Heart right ventricle (tissue), 16 donors: ENCODE measurements at regions not wholly inside any gene's neighbourhood (a gene's known extent, or its start where the extent isn't known, plus 50 kb on each side); places are given as distances from the start of the nearest gene placed in this dataset.

Source experiments
- ATAC-seq, 8 donors: fragments of 200-7000 bp; cut with Tn5 transposase; one replicate each; pipeline ENCODE4 v1.9.1; 2020; ENCODE audit warnings: mild to moderate bottlenecking in 8 of 8, moderate library complexity in 8 of 8, moderate number of reproducible peaks in 1 of 8
- DNase-seq, 2 donors: peaks; one replicate each; pipeline ENCODE4 v3.0.0-alpha.2; 2020
- H3K27ac ChIP-seq, 10 donors: fragments of 200-600 bp; sonication (generic) in 2 of 10; one replicate each; pipeline versions ENCODE4 v1.5.0 to v1.8.0; 2020 to 2022; ENCODE audit warnings: mild to moderate bottlenecking in 3 of 10
- H3K27me3 ChIP-seq, 7 donors: fragments of 200-600 bp; one replicate each; pipeline ENCODE4 v1.8.0; 2021 to 2022; ENCODE audit warnings: mild to moderate bottlenecking in 2 of 7
- H3K36me3 ChIP-seq, 9 donors: fragments of 200-600 bp; sonication (generic) in 1 of 9; one replicate each; pipeline versions ENCODE4 v1.5.0 to v1.8.0; 2020 to 2022; ENCODE audit warnings: mild to moderate bottlenecking in 2 of 9
- H3K4me1 ChIP-seq, 9 donors: fragments of 200-600 bp; sonication (generic) in 1 of 9; one replicate each; pipeline versions ENCODE4 v1.5.0 to v1.8.0; 2020 to 2022; ENCODE audit warnings: mild to moderate bottlenecking in 4 of 9
- H3K4me3 ChIP-seq, 10 donors: fragments of 200-600 bp; sonication (generic) in 2 of 10; one replicate each; pipeline versions ENCODE4 v1.5.0 to v1.8.0; 2020 to 2022; ENCODE audit warnings: mild to moderate bottlenecking in 7 of 10, moderate library complexity in 2 of 10
- H3K9me3 ChIP-seq, 11 donors: fragments of 200-600 bp in 10 of 11; sonication (generic) in 2 of 11; one replicate each; pipeline versions ENCODE4 v1.5.0 to v1.8.0; 2013 to 2022; ENCODE audit warnings: mild to moderate bottlenecking in 2 of 11, control low read depth in 1 of 11, moderate library complexity in 1 of 11
- CTCF ChIP-seq, 9 donors: fragments of 200-600 bp; sonication (generic) in 2 of 9; IDR thresholded peaks; one replicate each; pipeline versions ENCODE4 v1.5.0 to v1.8.0; 2021 to 2022; ENCODE audit warnings: antibody characterized with exemption in 9 of 9, mild to moderate bottlenecking in 5 of 9, moderate library complexity in 1 of 9
- WGBS, 2 donors: extraction: QIAGEN DNeasy Blood & Tissue Kit; methylation state at CpG; one replicate each; pipeline ENCODE4 v1.1.7; 2013; ENCODE audit warnings: inconsistent platforms in 1 of 2; 5-methylcytosine and 5-hydroxymethylcytosine counted together
- intact Hi-C, 10 donors: fragments of 100-400 bp; cut with DNase I; formaldehyde crosslinking; loops; one replicate each; pipeline versions ENCODE4 v1.11.1 to v1.14.2; 2022
- donor health status: Arrhythmogenic right ventricular cardiomyopathy.
- donor health status: ischemic (EF 13 %, LVEDD 7.1; RV severe dilation, severe dysfunction).
- donor health status: healthy with polysubstance abuse.
- donor health status: DM: no; HTN: yes; CAD: no.
- donor health status: DM: no; HTN: no; CAD: no.
- donor health status: ischemic (EF 25% LVEDD 6.9; RV normal size, moderate dysfunction).
- donor health status: ischemic (EF 25% LVEDD 5.7; RV mildly dilated, moderate dysfunction).
- donor health status: healthy.
- donor health status: DM: yes; HTN: yes; CAD: no.
- donor health status: Ischemic cardiomyopathy.
- donor health status: ischemic (EF 35%, LVEDD 5.7; RV mildly dilated, moderate dysfunction).
- donor health status: nonischemic (EF 11% LVEDD 7.7; RV severe dilation, severe dysfunction).
- donor health status: DM: yes; HTN: yes; CAD: no.
- donor health status: PGD.
- donor health status: ischemic (EF 29% LVEDD 5.4; RV normal size, mild dysfunction).
- donor health status: nonischemic (EF 23%, LVEDD 6.1; RV moderate dilation, normal function).

- Histone ChIP-seq H3K27me3 (peaks cover 0 to 44% (median 16%) of the 10 kb centered on the region in 7 donors), H3K9me3 (no peaks in the 10 kb centered on the region), H3K27ac (no peak overlapping the region), H3K4me3 (peak overlapping the region in 1 of 10 donors; percentile 11), H3K36me3 (no peaks in the 10 kb centered on the region), H3K4me1 (peaks cover 0 to 4% (median 0%) of the 10 kb centered on the region in 9 donors)
- ATAC-seq (no peak), DNase-seq (no peak)
- 79 to 82% methylated on average over 16 of the region's 16 CpGs for WGBS, 2 donors
- intact Hi-C loops: no loop called here
- TF ChIP-seq CTCF (IDR thresholded peaks at IDR 0.05): no peak
Measured at GRCh38 chr6:2509711-2510110, 241.0 kb downstream of the MYLK4 start.

- H3K27ac ChIP-seq: no peak overlapping the region
- WGBS, 2 donors: 82 to 91% methylated on average over 3 of the region's 3 CpGs
Measured at GRCh38 chr6:2508071-2508470, 242.7 kb downstream of the MYLK4 start.

GRCh38 chr6:2507521-2508037 lies 243.1 kb downstream of the MYLK4 start:
- Histone ChIP-seq H3K27me3 (peaks cover 0 to 37% (median 16%) of the 10 kb centered on the region in 7 donors), H3K27ac (no peak overlapping the region), H3K4me3 (no peak overlapping the region), H3K4me1 (peaks cover 0 to 19% (median 0%) of the 10 kb centered on the region in 9 donors), H3K9me3 (no peaks in the 10 kb centered on the region), H3K36me3 (no peaks in the 10 kb centered on the region)
- 38 to 56% methylated on average over 3 of the region's 3 CpGs for WGBS, 2 donors
- no peak for TF ChIP-seq CTCF (IDR thresholded peaks at IDR 0.05)
- peak in 2 of 8 donors; percentile 45 to 47 for ATAC-seq
- intact Hi-C loops: no loop called here
- DNase-seq: no peak

More at GRCh38 chr6:2508071-2508470, 242.7 kb downstream of the MYLK4 start:
- no peak for TF ChIP-seq CTCF (IDR thresholded peaks at IDR 0.05)
- no peak for DNase-seq
- intact Hi-C loops: no loop called here
- ATAC-seq: no peak
- H3K36me3 ChIP-seq: no peaks in the 10 kb centered on the region
- no peaks in the 10 kb centered on the region for H3K9me3 ChIP-seq
- peaks cover 0 to 37% (median 16%) of the 10 kb centered on the region in 7 donors for H3K27me3 ChIP-seq
- no peak overlapping the region for H3K4me3 ChIP-seq
- H3K4me1 ChIP-seq: peaks cover 0 to 14% (median 0%) of the 10 kb centered on the region in 9 donors

- intact Hi-C loops: no loop called here
- Histone ChIP-seq H3K9me3 (no peaks in the 10 kb centered on the region), H3K27me3 (peaks cover 0 to 37% (median 16%) of the 10 kb centered on the region in 7 donors), H3K4me3 (no peak overlapping the region), H3K36me3 (no peaks in the 10 kb centered on the region), H3K27ac (no peak overlapping the region), H3K4me1 (peaks cover 0 to 24% (median 0%) of the 10 kb centered on the region in 9 donors)
- ATAC-seq (no peak), DNase-seq (no peak)
- TF ChIP-seq CTCF (IDR thresholded peaks at IDR 0.05): no peak
- 86 to 89% methylated on average over 2 of the region's 2 CpGs for WGBS, 2 donors
Measured at GRCh38 chr6:2507016-2507415, 243.7 kb downstream of the MYLK4 start.
